CD4-positive, CD25-positive, alpha-beta regulatory T cell (primary cell): ENCODE measurements at regions not wholly inside any gene's neighbourhood (a gene's known extent, or its start where the extent isn't known, plus 50 kb on each side); places are given as distances from the start of the nearest gene placed in this dataset.

Experiments used
- ATAC-seq, 2 donors: fragments of 150-1000 bp; cut with Tn5 transposase; one replicate each; pipeline ENCODE4 v1.10.0; 2021; ENCODE audit warnings: low read depth in 2 of 2, moderate number of reproducible peaks in 2 of 2, moderate library complexity in 1 of 2
- DNase-seq, 3 donors: peaks; one replicate each; pipeline versions ENCODE4 v3.0.0 to v3.0.0-alpha.2; 2012 to 2022; ENCODE audit warnings: mixed read lengths in 1 of 3
- H3K27ac ChIP-seq: one replicate; pipeline ENCODE4 v1.7.0; 2013; ENCODE audit warnings: mild to moderate bottlenecking, low read length; ENCODE audit not compliant: insufficient read depth, poor library complexity, severe bottlenecking
- H3K27me3 ChIP-seq: one replicate; pipeline ENCODE4 v1.7.0; 2013; ENCODE audit warnings: low read length; ENCODE audit not compliant: control insufficient read depth, insufficient read depth
- H3K36me3 ChIP-seq: one replicate; pipeline ENCODE4 v1.7.0; 2013; ENCODE audit warnings: mild to moderate bottlenecking, low read length, moderate library complexity; ENCODE audit not compliant: control insufficient read depth, insufficient read depth
- H3K4me1 ChIP-seq: 2 replicates; pipeline ENCODE4 v1.7.0; 2013; ENCODE audit warnings: mild to moderate bottlenecking, low read length; ENCODE audit not compliant: insufficient read depth, control insufficient read depth, poor library complexity, severe bottlenecking
- H3K4me3 ChIP-seq: one replicate; pipeline ENCODE4 v1.7.0; 2013; ENCODE audit warnings: low read depth, mild to moderate bottlenecking, low read length, moderate library complexity
- H3K9me3 ChIP-seq, 2 experiments: 1 replicate in 1 of 2; 2 replicates in 1 of 2; pipeline ENCODE4 v1.7.0; 2013; ENCODE audit warnings: low read length in 2 of 2, mild to moderate bottlenecking in 1 of 2, moderate library complexity in 1 of 2; ENCODE audit not compliant: control insufficient read depth in 2 of 2
- H3K27ac Mint-ChIP-seq, 3 donors: one replicate each; pipeline ENCODE4 v1.8.0; 2020 to 2022; ENCODE audit warnings: mild to moderate bottlenecking in 3 of 3, mixed read lengths in 3 of 3, moderate library complexity in 2 of 3
- H3K27me3 Mint-ChIP-seq: one replicate; pipeline ENCODE4 v1.8.0; 2022; ENCODE audit warnings: mild to moderate bottlenecking, mixed read lengths
- H3K36me3 Mint-ChIP-seq: one replicate; pipeline ENCODE4 v1.8.0; 2020; ENCODE audit warnings: mixed read lengths
- H3K4me1 Mint-ChIP-seq, 4 donors: one replicate each; pipeline ENCODE4 v1.8.0; 2020 to 2022; ENCODE audit warnings: mixed read lengths in 4 of 4, mild to moderate bottlenecking in 1 of 4
- H3K4me3 Mint-ChIP-seq, 4 donors: one replicate each; pipeline ENCODE4 v1.8.0; 2020 to 2022; ENCODE audit warnings: mild to moderate bottlenecking in 4 of 4, mixed read lengths in 4 of 4, moderate library complexity in 3 of 4
- H3K9me3 Mint-ChIP-seq, 7 donors: one replicate each; pipeline ENCODE4 v1.8.0; 2020 to 2022; ENCODE audit warnings: mixed read lengths in 7 of 7, mild to moderate bottlenecking in 3 of 7, moderate library complexity in 2 of 7

DNA sequence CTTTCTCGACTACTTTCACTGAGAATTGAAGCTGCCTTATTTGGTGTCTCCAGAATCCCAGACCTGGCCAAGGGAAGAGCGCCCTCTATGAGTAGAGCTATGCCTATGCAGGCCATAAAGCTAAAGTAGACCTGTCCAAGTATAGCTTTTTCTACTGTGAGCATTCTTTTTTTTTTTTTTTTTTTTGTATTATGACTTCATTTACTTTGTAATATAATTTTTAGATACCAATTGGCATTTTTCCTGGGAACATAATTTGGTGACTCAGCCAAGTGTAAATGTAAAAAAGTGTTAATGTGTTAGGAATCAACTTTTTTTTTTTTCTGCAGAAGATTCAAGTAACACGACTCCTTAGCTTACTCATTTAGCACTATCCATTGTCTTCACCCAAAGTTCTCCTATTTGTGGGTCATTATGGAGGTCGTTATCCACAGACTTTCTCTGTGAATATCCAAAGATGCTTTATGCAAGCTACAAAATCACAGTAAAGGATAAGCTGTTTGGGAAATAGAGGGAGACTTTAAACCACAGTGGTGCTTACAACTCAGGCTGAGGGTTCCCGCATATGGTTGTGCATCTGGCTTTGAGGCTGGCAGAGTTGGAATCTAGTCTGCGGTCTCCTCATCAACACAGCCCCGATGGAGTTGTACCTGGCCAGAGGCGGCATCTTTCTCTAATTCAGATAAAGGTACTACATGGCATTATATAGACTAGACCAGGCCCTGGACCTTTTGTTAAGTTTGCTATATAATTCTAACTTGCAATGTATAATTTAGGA, 1040.2 kb upstream of the SORCS1 start:
- Histone ChIP-seq H3K4me3 (no peak overlapping the region), H3K36me3 (no peaks in the 10 kb centered on the region), H3K4me1 (no peaks in the 10 kb centered on the region), H3K9me3 (peaks cover 0 to 7% of the 10 kb centered on the region in 2 experiments), H3K27me3 (no peaks in the 10 kb centered on the region), H3K27ac (no peak overlapping the region)
- no peak for DNase-seq
- Mint-ChIP-seq H3K27me3 (no peaks in the 10 kb centered on the region), H3K27ac (no peak overlapping the region), H3K4me1 (no peaks in the 10 kb centered on the region), H3K36me3 (no peaks in the 10 kb centered on the region), H3K4me3 (no peak overlapping the region), H3K9me3 (peaks cover 2 to 20% (median 8%) of the 10 kb centered on the region in 7 donors)
- ATAC-seq: no peak

- Histone ChIP-seq H3K4me1 (no peaks in the 10 kb centered on the region), H3K27ac (no peak overlapping the region), H3K36me3 (no peaks in the 10 kb centered on the region), H3K4me3 (no peak overlapping the region), H3K27me3 (no peaks in the 10 kb centered on the region), H3K9me3 (peaks cover 0 to 7% of the 10 kb centered on the region in 2 experiments)
- Mint-ChIP-seq H3K4me3 (no peak overlapping the region), H3K9me3 (peaks cover 0 to 21% (median 6%) of the 10 kb centered on the region in 7 donors), H3K27me3 (no peaks in the 10 kb centered on the region), H3K4me1 (no peaks in the 10 kb centered on the region), H3K27ac (no peak overlapping the region), H3K36me3 (no peaks in the 10 kb centered on the region)
- ATAC-seq: no peak
- no peak for DNase-seq
These were observed 1039.5 kb upstream of the SORCS1 start for GRCh38 chr10:108203905-108204527.

DNA sequence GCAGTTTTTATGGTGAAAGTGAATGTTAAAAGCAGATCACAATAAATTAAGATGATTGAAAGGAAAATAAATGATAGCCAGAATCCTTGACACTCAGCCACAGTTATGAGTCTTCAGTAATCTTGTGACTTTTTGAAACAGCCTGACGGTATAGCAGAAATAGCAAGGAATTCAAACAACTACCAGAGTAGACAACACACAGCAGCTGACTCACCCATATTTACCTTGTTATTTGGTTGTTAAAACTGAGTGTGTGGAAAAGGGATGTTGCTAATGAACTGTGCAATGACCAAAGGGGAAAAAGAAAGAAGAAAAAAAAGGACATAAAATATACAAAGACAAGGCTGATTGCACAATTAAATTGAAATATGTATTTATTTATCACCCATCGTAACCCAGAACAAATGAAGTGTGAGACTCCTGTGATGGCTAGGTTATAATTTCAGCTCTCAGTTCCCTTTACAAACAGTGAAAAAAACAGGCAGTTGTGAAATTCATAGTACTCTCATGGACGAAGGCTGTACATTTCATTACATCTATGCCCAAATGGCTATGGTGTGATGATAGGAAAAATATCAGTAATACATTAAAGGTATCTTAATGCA, 1023.0 kb upstream of the SORCS1 start:
- H3K4me1 Mint-ChIP-seq: no peaks in the 10 kb centered on the region
- no peak overlapping the region for H3K27ac Mint-ChIP-seq
- no peaks in the 10 kb centered on the region for H3K27me3 ChIP-seq
- DNase-seq (no peak), ATAC-seq (no peak)
- H3K36me3 Mint-ChIP-seq: no peaks in the 10 kb centered on the region
- H3K9me3 Mint-ChIP-seq: peaks cover 7 to 26% (median 10%) of the 10 kb centered on the region in 7 donors
- no peaks in the 10 kb centered on the region for H3K9me3 ChIP-seq
- no peaks in the 10 kb centered on the region for H3K4me1 ChIP-seq
- H3K36me3 ChIP-seq: no peaks in the 10 kb centered on the region
- H3K4me3 Mint-ChIP-seq: no peak overlapping the region
- no peak overlapping the region for H3K27ac ChIP-seq
- no peak overlapping the region for H3K4me3 ChIP-seq
- no peaks in the 10 kb centered on the region for H3K27me3 Mint-ChIP-seq

DNA sequence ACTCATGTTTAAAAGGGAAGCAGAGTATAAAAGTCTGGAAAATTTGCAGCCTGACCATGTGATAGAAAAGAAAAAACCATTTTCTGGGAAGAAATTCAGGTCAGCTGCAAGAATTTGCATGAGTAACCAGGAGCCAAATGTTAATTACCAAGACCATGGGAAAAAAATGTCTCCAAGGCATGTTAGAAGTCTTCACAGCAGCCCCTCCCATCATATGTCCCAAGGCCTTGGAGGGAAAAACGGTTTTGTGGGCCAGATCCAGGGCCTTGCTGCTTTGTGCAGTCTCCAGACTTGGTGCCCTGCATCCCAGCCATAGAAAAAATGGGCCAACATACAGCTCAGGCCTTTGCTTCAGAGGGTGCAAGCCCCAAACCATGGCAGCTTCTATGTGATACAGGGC, 1019.6 kb upstream of the SORCS1 start:
- Mint-ChIP-seq H3K27ac (no peak overlapping the region), H3K4me1 (peaks cover 0 to 2% (median 0%) of the 10 kb centered on the region in 4 donors), H3K9me3 (peaks cover 7 to 25% (median 14%) of the 10 kb centered on the region in 7 donors), H3K36me3 (no peaks in the 10 kb centered on the region), H3K4me3 (no peak overlapping the region), H3K27me3 (no peaks in the 10 kb centered on the region)
- Histone ChIP-seq H3K27ac (no peak overlapping the region), H3K36me3 (no peaks in the 10 kb centered on the region), H3K4me3 (no peak overlapping the region), H3K4me1 (no peaks in the 10 kb centered on the region), H3K27me3 (no peaks in the 10 kb centered on the region), H3K9me3 (no peaks in the 10 kb centered on the region)
- ATAC-seq: no peak
- DNase-seq: no peak

DNA sequence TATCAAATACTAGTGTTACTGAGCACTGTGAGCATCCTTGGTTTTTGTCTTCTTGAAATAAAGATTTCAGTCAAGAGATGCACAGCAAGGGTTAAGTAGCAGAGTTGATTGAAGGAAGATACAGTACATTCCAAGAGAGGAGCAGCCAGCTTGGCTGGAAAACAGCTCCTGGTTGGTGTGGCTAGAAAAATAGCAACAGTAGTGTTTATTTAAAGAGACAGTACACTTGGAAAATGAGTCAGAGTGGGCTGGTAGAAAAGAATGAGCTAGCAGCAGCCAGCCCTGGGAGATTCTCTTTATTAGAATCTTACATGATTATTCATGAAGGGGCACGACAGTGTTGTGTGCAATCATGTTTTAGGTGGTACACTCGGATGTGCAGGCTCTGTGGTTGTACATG, 1016.4 kb upstream of the SORCS1 start:
- Histone ChIP-seq H3K27ac (no peak overlapping the region), H3K36me3 (no peaks in the 10 kb centered on the region), H3K4me3 (no peak overlapping the region), H3K9me3 (peaks cover 0 to 6% of the 10 kb centered on the region in 2 experiments), H3K27me3 (no peaks in the 10 kb centered on the region), H3K4me1 (no peaks in the 10 kb centered on the region)
- DNase-seq (no peak), ATAC-seq (no peak)
- Mint-ChIP-seq H3K36me3 (no peaks in the 10 kb centered on the region), H3K4me3 (no peak overlapping the region), H3K27ac (no peak overlapping the region), H3K4me1 (peaks cover 0 to 2% (median 0%) of the 10 kb centered on the region in 4 donors), H3K9me3 (peaks cover 3 to 25% (median 11%) of the 10 kb centered on the region in 7 donors), H3K27me3 (no peaks in the 10 kb centered on the region)

DNA sequence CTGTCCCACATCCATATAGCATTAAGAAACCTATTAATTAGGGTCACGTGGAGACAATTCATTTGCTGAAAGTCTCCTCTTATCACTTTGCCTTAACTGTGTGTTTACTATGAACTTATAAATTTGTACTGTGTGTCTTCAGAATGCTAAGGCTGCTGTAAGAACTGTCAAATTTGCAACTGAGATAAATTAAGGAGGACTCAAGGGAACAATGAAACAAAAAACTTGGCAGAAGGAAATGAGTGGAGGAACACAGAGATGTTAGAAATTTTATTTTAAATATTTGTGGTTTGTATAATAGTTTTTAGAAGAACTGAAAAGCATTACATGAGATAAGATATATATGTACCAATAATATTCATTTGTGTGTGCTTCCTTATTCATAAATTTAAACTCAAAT, 1005.3 kb upstream of the SORCS1 start:
- no peaks in the 10 kb centered on the region for H3K36me3 ChIP-seq
- no peaks in the 10 kb centered on the region for H3K27me3 ChIP-seq
- no peaks in the 10 kb centered on the region for H3K4me1 ChIP-seq
- H3K4me3 ChIP-seq: no peak overlapping the region
- Mint-ChIP-seq H3K4me3 (no peak overlapping the region), H3K36me3 (no peaks in the 10 kb centered on the region), H3K27ac (no peak overlapping the region), H3K9me3 (peaks cover 0 to 19% (median 6%) of the 10 kb centered on the region in 7 donors), H3K27me3 (no peaks in the 10 kb centered on the region), H3K4me1 (no peaks in the 10 kb centered on the region)
- peaks cover 3 to 5% of the 10 kb centered on the region in 2 experiments for H3K9me3 ChIP-seq
- DNase-seq (no peak), ATAC-seq (no peak)
- H3K27ac ChIP-seq: no peak overlapping the region

DNA sequence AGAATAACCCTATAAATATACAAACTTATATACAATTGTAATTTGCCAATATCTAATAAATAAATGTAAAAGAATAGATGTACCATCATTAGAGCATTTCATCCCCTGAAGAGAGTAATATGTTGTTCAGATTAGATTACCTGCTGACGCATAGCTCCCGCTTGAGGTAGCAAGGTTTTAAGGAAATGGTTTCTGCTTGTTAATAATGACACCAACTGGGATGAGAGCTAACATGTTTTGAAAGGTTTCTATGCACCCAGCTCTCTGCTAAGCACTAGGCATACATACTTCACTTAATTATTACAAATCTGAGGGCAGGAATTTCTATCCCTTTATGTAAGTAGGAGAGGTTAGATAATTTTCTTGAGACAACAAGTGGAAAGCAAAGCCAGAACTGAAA, 1003.3 kb upstream of the SORCS1 start:
- Mint-ChIP-seq H3K36me3 (no peaks in the 10 kb centered on the region), H3K4me1 (no peaks in the 10 kb centered on the region), H3K4me3 (no peak overlapping the region), H3K9me3 (peaks cover 0 to 22% (median 7%) of the 10 kb centered on the region in 7 donors), H3K27me3 (no peaks in the 10 kb centered on the region), H3K27ac (no peak overlapping the region)
- Histone ChIP-seq H3K4me3 (no peak overlapping the region), H3K36me3 (no peaks in the 10 kb centered on the region), H3K27me3 (no peaks in the 10 kb centered on the region), H3K9me3 (peaks cover 3 to 5% of the 10 kb centered on the region in 2 experiments), H3K4me1 (no peaks in the 10 kb centered on the region), H3K27ac (no peak overlapping the region)
- DNase-seq: no peak
- ATAC-seq: no peak
